Fibroblast of pulmonary artery (primary cell): ENCODE measurements at regions not wholly inside any gene's neighbourhood (a gene's known extent, or its start where the extent isn't known, plus 50 kb on each side); places are given as distances from the start of the nearest gene placed in this dataset.

Experiments used
- DNase-seq: peaks from one replicate; pipeline ENCODE4 v3.0.0-alpha.2; 2010; ENCODE audit warnings: low read depth
- H3K4me3 ChIP-seq: replicated peaks from 2 replicates; pipeline ENCODE4 v1.5.1; 2011; ENCODE audit warnings: low read depth, mild to moderate bottlenecking, control low read depth, low read length, moderate library complexity
- TF ChIP-seq, protein P1 (sequence below): IDR thresholded peaks from 2 replicates; pipeline ENCODE4 v1.5.1; 2011; ENCODE audit warnings: mild to moderate bottlenecking, control low read depth, low read length, inconsistent platforms; ENCODE audit errors: missing control alignments

DNA sequence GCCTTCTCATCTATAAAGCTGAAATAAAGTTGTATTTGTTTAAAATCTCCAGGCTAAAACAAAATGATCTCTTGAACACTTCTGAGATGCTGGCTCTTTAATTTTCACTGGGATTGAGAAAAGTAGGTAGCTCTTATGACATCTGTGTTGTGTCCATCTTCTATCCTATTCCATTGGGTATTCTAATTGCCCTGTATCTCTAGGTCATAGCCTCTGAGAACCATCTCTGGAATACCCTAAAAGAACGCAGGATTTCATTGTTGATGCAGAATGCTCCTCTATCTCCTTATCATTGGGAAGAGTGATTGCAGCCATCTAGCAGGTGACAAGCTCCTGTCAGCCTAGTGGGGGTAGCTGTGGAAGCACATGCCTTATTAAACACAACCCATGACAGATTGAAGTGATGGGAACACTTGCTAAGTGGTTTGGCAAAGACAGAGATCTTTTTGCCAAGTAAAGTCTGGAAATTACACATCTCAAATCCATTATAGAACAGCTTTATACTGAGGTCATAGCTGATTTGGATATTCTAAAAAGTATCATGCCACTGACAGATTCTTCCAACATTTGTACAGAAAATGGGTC is 178.2 kb downstream of the TDRD15 start:
- H3K4me3 ChIP-seq, result no peak overlapping the region
- no peak for DNase-seq
- TF ChIP-seq, protein P1, sequence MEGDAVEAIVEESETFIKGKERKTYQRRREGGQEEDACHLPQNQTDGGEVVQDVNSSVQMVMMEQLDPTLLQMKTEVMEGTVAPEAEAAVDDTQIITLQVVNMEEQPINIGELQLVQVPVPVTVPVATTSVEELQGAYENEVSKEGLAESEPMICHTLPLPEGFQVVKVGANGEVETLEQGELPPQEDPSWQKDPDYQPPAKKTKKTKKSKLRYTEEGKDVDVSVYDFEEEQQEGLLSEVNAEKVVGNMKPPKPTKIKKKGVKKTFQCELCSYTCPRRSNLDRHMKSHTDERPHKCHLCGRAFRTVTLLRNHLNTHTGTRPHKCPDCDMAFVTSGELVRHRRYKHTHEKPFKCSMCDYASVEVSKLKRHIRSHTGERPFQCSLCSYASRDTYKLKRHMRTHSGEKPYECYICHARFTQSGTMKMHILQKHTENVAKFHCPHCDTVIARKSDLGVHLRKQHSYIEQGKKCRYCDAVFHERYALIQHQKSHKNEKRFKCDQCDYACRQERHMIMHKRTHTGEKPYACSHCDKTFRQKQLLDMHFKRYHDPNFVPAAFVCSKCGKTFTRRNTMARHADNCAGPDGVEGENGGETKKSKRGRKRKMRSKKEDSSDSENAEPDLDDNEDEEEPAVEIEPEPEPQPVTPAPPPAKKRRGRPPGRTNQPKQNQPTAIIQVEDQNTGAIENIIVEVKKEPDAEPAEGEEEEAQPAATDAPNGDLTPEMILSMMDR, result no peak

DNA sequence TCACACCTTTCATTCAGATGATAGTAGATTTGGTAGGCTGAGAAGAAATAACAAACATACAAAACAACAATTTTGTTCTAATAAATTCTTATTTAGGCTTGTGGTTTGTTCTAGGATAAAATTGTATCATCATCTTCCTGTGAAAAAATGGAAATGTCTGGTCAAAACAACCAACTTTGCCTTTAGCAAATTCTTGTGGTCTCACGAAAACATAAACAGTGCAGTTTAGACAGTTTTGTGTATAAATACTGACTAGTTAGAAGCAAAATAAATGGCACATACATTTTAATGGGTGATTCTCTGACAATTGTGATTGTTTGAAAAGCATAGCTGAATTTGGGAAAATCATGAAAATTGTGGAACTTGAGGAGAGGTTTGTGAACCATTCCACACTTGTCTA is 180.1 kb downstream of the TDRD15 start:
- TF ChIP-seq, protein P1, result no peak
- no peak for DNase-seq
- H3K4me3 ChIP-seq, result no peak overlapping the region

DNA sequence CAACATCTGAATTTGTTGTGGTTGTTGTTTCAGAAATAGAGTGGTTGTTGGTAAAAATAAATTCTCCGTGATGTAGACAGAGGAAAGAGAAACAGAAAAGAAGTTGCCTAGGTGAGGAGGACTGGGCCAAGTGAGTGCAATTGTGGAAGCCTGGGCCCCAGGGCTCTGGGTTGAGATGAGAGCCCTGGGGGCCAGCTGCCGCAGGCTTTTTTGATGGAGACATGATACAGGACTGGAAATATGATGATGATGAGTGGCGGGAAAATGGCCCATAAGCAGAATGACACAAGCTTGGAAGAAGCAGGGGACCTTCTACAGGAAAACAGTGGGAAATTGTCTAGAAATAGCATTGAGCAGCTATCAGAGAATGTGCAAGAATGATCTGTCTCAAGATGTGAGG is 181.8 kb downstream of the TDRD15 start:
- DNase-seq, result no peak
- TF ChIP-seq, protein P1, result no peak
- H3K4me3 ChIP-seq, result no peak overlapping the region

DNA sequence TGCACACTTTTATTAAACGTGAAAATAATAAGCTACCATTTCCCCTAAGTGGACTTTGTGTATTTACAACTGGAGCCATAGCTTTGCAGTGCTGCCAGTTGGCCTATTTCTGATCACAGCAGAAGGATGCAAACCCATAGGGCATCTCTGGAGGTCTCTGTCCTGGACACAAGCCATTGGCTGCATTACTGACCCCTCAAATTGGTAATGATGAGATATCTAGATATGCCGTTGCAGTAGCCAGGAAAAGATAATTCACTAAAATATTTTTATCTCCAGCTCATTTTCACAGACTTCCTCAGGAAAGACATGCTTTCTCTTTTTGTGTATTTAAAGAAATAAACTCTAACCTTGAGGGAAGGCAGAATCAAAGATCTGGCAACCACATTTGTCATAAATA is 182.5 kb downstream of the TDRD15 start:
- DNase-seq, result no peak
- TF ChIP-seq, protein P1, result no peak
- no peak overlapping the region for H3K4me3 ChIP-seq

DNA sequence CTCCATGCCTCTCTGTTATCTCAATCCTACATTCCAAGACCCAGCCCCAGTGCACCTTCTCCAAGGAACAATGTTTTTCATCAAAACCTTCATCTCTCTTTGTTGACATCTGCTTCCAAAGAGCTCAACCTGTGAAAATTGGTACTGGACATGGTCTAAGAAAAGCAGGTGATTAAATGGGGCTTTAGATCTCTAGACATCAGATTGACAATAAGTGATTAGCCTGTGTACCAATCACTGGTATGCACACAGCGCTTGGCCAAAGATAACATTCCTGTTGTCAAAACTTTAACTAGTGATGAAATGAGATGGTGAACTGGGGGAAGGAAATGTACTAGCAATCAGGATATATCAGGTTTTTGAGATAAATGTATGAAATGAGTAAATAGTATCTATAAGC is 183.3 kb downstream of the TDRD15 start:
- DNase-seq, result no peak
- H3K4me3 ChIP-seq, result no peak overlapping the region
- TF ChIP-seq, protein P1, result no peak

DNA sequence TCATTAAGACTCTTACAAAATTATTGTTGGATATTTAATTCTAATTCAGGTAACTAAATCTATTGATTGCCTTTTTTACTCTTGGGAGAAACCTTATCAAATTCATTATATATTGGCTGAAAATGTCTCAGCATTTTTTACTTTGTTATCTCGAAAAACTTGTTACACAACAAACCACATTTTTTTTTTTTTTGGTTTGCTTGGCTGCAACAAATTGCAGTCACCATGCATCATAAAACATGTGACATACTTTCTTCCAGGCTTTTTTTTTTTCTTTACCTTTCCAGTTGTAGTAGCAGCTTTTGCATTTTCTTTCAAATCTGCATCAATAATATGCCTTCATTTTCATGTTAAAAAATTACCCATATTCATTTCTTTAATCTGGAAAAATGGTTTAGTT is 186.7 kb downstream of the TDRD15 start:
- TF ChIP-seq, protein P1, result no peak
- no peak for DNase-seq

DNA sequence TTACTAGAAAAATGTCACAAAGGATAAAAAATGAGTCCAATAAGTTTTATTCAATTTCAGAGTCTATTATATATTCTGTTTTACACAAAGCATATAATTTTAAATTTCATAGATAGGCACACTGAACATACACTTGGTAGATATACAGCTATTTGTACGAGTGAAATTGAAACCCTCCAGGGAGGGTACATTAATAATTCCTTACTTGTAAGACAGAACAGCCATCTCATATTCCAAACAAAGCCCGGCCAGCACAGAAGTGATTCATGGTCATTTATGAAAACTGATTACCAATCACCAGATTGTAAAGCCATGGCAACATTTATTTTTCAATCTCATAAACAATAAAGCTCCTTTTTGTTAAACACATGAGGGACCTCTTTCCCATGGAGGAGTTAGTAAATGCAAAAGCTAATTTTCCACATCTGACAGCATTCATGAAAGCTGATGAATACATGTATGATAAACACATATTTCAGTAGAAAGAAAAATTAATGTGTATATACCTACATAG is 190.6 kb downstream of the TDRD15 start:
- TF ChIP-seq, protein P1, result no peak
- no peak overlapping the region for H3K4me3 ChIP-seq
- DNase-seq, result no peak

More for the DNA sequence above, 186.7 kb downstream of the TDRD15 start:
- H3K4me3 ChIP-seq, result no peak overlapping the region
